ENCODE measurements at regions not wholly inside any gene's neighbourhood (a gene's known extent, or its start where the extent isn't known, plus 50 kb on each side); places are given as distances from the start of the nearest gene placed in this dataset.

DNA sequence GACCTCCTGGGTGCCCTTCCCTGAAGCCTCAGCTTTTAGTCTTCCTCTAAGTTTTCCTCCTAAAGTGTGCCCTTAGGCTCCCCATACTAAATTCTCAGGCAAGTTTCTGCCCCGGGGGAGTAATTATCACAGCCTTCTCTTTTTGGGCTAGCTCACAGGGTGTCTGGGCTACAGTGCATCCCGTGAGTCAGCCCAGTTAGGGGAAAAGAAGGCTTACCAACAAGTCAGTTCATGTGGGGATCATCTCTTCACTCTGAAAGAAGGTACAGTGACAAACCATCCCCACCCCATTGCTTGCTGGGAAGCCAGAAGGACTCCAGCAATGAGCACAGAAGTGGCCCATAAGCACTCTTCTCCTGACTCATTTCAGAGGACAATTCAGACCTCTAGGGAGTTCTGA, 134.7 kb upstream of the FAM9C start:
- Histone ChIP-seq H3K27me3 (ENCODE audit: control insufficient read depth, insufficient read depth) (no peaks in the 10 kb centered on the region), H3K4me1 (ENCODE audit: control insufficient read depth, insufficient read depth, low read length) (no peaks in the 10 kb centered on the region), H3K9me3 (ENCODE audit: control insufficient read depth, low read length) (no peaks in the 10 kb centered on the region), H3K27ac (ENCODE audit: low read length) (no peak overlapping the region), H3K4me3 (ENCODE audit: low read length) (no peak overlapping the region)
- DNase-seq (no peak), ATAC-seq (no peak)
- 97% methylated on average over 2 of the region's 2 CpGs for WGBS
- intact Hi-C loops (cut with DNase I) = no loop called here

GRCh38 chrX:13177921-13178566, 133.6 kb upstream of the FAM9C start:
- no peak overlapping the region for H3K4me3 ChIP-seq (ENCODE audit: low read length)
- H3K27me3 ChIP-seq (ENCODE audit: control insufficient read depth, insufficient read depth) = no peaks in the 10 kb centered on the region
- no peak overlapping the region for H3K27ac ChIP-seq (ENCODE audit: low read length)
- no peaks in the 10 kb centered on the region for H3K4me1 ChIP-seq (ENCODE audit: control insufficient read depth, insufficient read depth, low read length)
- 76% methylated on average over 6 of the region's 6 CpGs for WGBS
- DNase-seq = no peak
- H3K9me3 ChIP-seq (ENCODE audit: control insufficient read depth, low read length) = no peaks in the 10 kb centered on the region
- intact Hi-C loops (cut with DNase I) = no loop called here
- no peak for ATAC-seq

GRCh38 chrX:13175056-13175455, 130.6 kb upstream of the FAM9C start:
- no peaks in the 10 kb centered on the region for H3K9me3 ChIP-seq (ENCODE audit: control insufficient read depth, low read length)
- H3K4me1 ChIP-seq (ENCODE audit: control insufficient read depth, insufficient read depth, low read length) = no peaks in the 10 kb centered on the region
- no peak for DNase-seq
- H3K27ac ChIP-seq (ENCODE audit: low read length) = no peak overlapping the region
- no peak for ATAC-seq
- no peaks in the 10 kb centered on the region for H3K27me3 ChIP-seq (ENCODE audit: control insufficient read depth, insufficient read depth)
- 99% methylated on average over 2 of the region's 2 CpGs for WGBS
- no peak overlapping the region for H3K4me3 ChIP-seq (ENCODE audit: low read length)
- intact Hi-C loops (cut with DNase I) = no loop called here

- Histone ChIP-seq H3K27me3 (ENCODE audit: control insufficient read depth, insufficient read depth) (no peaks in the 10 kb centered on the region), H3K9me3 (ENCODE audit: control insufficient read depth, low read length) (no peaks in the 10 kb centered on the region), H3K4me1 (ENCODE audit: control insufficient read depth, insufficient read depth, low read length) (no peaks in the 10 kb centered on the region), H3K4me3 (ENCODE audit: low read length) (no peak overlapping the region), H3K27ac (ENCODE audit: low read length) (no peak overlapping the region)
- ATAC-seq (no peak), DNase-seq (no peak)
- intact Hi-C loops (cut with DNase I) = no loop called here
- 95% methylated on average over 2 of the region's 2 CpGs for WGBS
Observed at GRCh38 chrX:13170966-13171558, 126.6 kb upstream of the FAM9C start.

DNA sequence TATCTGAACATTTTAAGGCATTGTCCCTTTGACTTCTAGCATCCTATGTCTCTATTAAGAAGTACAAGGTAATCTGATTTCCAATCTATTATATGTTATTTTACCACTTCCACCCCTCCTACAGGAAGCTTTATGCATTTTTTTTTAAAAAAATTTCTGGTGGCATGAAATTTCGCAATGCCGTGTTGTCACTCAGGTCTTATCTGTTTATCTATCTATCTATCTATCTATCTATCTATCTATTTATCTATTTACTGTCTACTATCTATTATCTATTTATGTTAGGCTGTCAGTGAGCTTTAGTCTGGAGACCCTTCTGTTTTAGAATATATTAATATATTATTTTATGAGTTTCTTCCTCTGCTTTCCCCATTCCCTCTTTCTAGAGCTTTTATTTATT, 125.3 kb upstream of the FAM9C start:
- H3K27me3 ChIP-seq (ENCODE audit: control insufficient read depth, insufficient read depth) = no peaks in the 10 kb centered on the region
- intact Hi-C loops (cut with DNase I) = no loop called here
- no peak overlapping the region for H3K4me3 ChIP-seq (ENCODE audit: low read length)
- DNase-seq = no peak
- no peak for ATAC-seq
- H3K9me3 ChIP-seq (ENCODE audit: control insufficient read depth, low read length) = no peaks in the 10 kb centered on the region
- H3K27ac ChIP-seq (ENCODE audit: low read length) = no peak overlapping the region
- WGBS = 98% methylated on average over 2 of the region's 2 CpGs
- no peaks in the 10 kb centered on the region for H3K4me1 ChIP-seq (ENCODE audit: control insufficient read depth, insufficient read depth, low read length)

DNA sequence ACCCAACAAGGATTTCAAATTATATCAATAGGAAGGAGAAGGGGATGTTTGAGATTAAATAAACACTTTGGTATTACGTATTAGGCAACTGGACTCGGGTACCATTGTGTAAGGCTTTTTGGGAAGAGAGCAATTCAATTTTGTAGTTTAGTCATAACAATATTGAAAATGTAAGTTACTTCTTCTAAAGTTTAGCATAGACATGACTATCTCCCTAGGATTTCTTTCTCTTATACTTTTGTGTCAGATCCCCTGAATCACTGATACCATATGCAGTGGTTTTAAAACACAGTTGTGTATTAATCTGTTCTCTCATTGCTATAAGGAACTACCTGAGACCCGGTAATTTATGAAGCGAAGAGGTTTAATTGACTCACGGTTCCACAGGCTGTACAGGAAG, 123.8 kb upstream of the FAM9C start:
- no peaks in the 10 kb centered on the region for H3K4me1 ChIP-seq (ENCODE audit: control insufficient read depth, insufficient read depth, low read length)
- intact Hi-C loops (cut with DNase I) = no loop called here
- H3K4me3 ChIP-seq (ENCODE audit: low read length) = no peak overlapping the region
- no peak overlapping the region for H3K27ac ChIP-seq (ENCODE audit: low read length)
- DNase-seq (no peak), ATAC-seq (no peak)
- no peaks in the 10 kb centered on the region for H3K9me3 ChIP-seq (ENCODE audit: control insufficient read depth, low read length)
- H3K27me3 ChIP-seq (ENCODE audit: control insufficient read depth, insufficient read depth) = no peaks in the 10 kb centered on the region
- 63% methylated on average over 5 of the region's 5 CpGs for WGBS

DNA sequence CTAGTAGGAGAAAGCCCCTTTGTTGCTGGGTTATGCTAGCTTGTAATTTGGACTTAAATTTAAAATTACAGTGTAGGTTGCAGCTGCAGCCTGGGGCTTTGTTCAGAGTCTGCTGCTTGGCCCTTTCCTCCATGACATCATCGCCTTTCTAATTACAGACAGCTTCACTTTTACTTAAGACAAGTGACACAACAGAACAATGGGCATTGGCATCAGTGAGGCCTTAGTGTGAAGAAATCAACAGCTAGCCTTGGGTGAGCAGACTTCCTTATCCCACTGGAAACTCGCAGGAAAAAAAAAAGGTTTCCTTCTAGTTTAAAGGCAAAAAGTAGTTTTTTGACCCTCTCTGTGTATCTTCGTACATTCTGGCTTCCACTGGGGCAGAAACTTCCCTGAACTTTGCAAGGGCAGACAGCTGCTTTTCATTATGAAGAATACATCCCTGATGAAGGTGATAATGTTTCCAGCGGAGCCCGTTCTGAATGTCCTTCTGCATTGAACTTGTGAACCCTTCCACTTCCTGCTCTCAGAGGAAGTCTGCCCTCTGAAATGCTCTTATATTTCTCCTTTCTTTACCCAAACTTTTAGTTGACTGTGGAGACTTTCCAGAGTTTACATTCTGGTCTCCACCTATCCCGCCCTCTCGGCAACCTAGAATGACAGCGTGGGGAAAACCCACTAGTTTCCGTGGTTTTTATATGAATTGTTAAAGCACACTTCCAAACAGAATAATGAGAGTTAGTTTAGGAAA, 123.2 kb upstream of the FAM9C start:
- no peaks in the 10 kb centered on the region for H3K4me1 ChIP-seq (ENCODE audit: control insufficient read depth, insufficient read depth, low read length)
- DNase-seq (peak in 1 of 3 donors; percentile 50), ATAC-seq (peak; percentile 80 to 87)
- peak overlapping the region; percentile 89 for H3K27ac ChIP-seq (ENCODE audit: low read length)
- WGBS = 23% methylated on average over 9 of the region's 9 CpGs
- H3K27me3 ChIP-seq (ENCODE audit: control insufficient read depth, insufficient read depth) = no peaks in the 10 kb centered on the region
- intact Hi-C loops (cut with DNase I) = no loop called here
- no peak overlapping the region for H3K4me3 ChIP-seq (ENCODE audit: low read length)
- no peaks in the 10 kb centered on the region for H3K9me3 ChIP-seq (ENCODE audit: control insufficient read depth, low read length)

DNA sequence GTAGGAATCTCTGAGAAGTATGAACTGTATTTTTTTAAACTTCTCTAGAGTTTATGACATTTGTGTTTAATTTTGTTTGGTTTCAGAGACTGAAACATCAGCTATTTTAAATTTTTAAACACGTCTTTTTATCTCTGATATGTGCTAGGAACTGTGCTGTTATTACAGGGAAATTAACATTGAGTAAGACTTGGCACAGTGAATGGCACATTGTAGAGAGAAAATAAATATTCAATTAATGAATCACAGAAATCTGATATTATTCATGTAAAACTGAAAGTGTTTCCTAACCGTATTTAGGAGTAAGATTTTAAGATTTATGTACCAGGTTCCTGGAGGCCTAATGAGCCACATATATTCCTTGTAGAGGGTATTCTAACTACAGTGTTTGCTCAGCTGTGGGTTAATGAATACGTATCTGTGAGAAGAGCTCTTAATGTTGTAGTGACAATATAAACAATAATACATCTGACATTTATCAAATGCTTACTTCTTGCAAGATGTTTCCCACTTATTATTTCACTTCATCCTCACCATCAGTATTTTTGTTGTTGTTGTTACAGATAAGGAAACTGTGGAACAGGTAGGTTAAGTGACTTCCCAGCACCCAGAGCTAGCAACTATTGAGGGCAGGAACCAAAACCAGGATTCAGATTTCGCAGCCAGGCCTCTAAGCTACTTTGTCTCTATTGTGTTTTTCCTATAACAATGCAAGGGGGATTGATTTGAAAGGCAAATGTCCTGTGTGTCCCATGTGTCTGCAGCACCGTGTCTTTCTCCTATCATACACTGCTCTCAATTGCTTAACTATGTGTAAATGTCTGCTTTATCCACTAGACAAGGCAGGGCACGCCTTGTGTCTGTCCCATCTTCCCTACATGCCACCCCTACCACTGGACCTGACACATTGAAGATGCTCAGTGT, 121.1 kb upstream of the FAM9C start:
- no peak for DNase-seq
- no peak overlapping the region for H3K4me3 ChIP-seq (ENCODE audit: low read length)
- H3K9me3 ChIP-seq (ENCODE audit: control insufficient read depth, low read length) = no peaks in the 10 kb centered on the region
- no peak for ATAC-seq
- no peaks in the 10 kb centered on the region for H3K27me3 ChIP-seq (ENCODE audit: control insufficient read depth, insufficient read depth)
- WGBS = 59% methylated on average over 6 of the region's 6 CpGs
- no peaks in the 10 kb centered on the region for H3K4me1 ChIP-seq (ENCODE audit: control insufficient read depth, insufficient read depth, low read length)
- H3K27ac ChIP-seq (ENCODE audit: low read length) = peak overlapping the region; percentile 52
- intact Hi-C loops (cut with DNase I) = no loop called here

- H3K27ac ChIP-seq (ENCODE audit: low read length) = peak overlapping the region; percentile 85
- no peaks in the 10 kb centered on the region for H3K4me1 ChIP-seq (ENCODE audit: control insufficient read depth, insufficient read depth, low read length)
- no peaks in the 10 kb centered on the region for H3K9me3 ChIP-seq (ENCODE audit: control insufficient read depth, low read length)
- 49% methylated on average over 7 of the region's 7 CpGs for WGBS
- intact Hi-C loops (cut with DNase I) = no loop called here
- no peak for ATAC-seq
- no peak overlapping the region for H3K4me3 ChIP-seq (ENCODE audit: low read length)
- H3K27me3 ChIP-seq (ENCODE audit: control insufficient read depth, insufficient read depth) = no peaks in the 10 kb centered on the region
- no peak for DNase-seq
Observed at GRCh38 chrX:13164611-13165010, 120.2 kb upstream of the FAM9C start.

- ATAC-seq (no peak), DNase-seq (no peak)
- 91% methylated on average over 4 of the region's 4 CpGs for WGBS
- Histone ChIP-seq H3K27ac (ENCODE audit: low read length) (no peak overlapping the region), H3K4me3 (ENCODE audit: low read length) (no peak overlapping the region), H3K27me3 (ENCODE audit: control insufficient read depth, insufficient read depth) (no peaks in the 10 kb centered on the region), H3K4me1 (ENCODE audit: control insufficient read depth, insufficient read depth, low read length) (no peaks in the 10 kb centered on the region), H3K9me3 (ENCODE audit: control insufficient read depth, low read length) (no peaks in the 10 kb centered on the region)
- intact Hi-C loops (cut with DNase I) = no loop called here
Observed at GRCh38 chrX:13162772-13163410, 118.5 kb upstream of the FAM9C start.
